Memory B cell (primary cell): ENCODE measurements at regions not wholly inside any gene's neighbourhood (a gene's known extent, or its start where the extent isn't known, plus 50 kb on each side); places are given as distances from the start of the nearest gene placed in this dataset.

Experiments
- ATAC-seq: fragments of 150-1000 bp; cut with Tn5 transposase; 2 replicates; pipeline ENCODE4 v1.10.0; 2021; ENCODE audit warnings: low read depth, mild to moderate bottlenecking, moderate library complexity
- DNase-seq, 2 donors: peaks; one replicate each; pipeline ENCODE4 v3.0.0; 2022; ENCODE audit warnings: low spot score in 2 of 2
- H3K27ac Mint-ChIP-seq: one replicate; pipeline ENCODE4 v1.8.0; 2022; ENCODE audit warnings: mild to moderate bottlenecking, moderate library complexity, mixed read lengths
- H3K27me3 Mint-ChIP-seq: one replicate; pipeline ENCODE4 v1.8.0; 2022; ENCODE audit warnings: mixed read lengths
- H3K36me3 Mint-ChIP-seq: one replicate; pipeline ENCODE4 v1.8.0; 2022; ENCODE audit warnings: mild to moderate bottlenecking, mixed read lengths
- H3K4me1 Mint-ChIP-seq: one replicate; pipeline ENCODE4 v1.8.0; 2022; ENCODE audit warnings: mixed read lengths
- H3K4me3 Mint-ChIP-seq: one replicate; pipeline ENCODE4 v1.8.0; 2022; ENCODE audit warnings: mild to moderate bottlenecking, moderate library complexity, mixed read lengths
- H3K9me3 Mint-ChIP-seq: one replicate; pipeline ENCODE4 v1.8.0; 2022; ENCODE audit warnings: mixed read lengths

GRCh38 chr7:21185653-21186265, 242.1 kb upstream of the SP4 start:
- no peaks in the 10 kb centered on the region for H3K4me1 Mint-ChIP-seq
- no peak overlapping the region for H3K27ac Mint-ChIP-seq
- no peaks in the 10 kb centered on the region for H3K9me3 Mint-ChIP-seq
- H3K36me3 Mint-ChIP-seq, result no peaks in the 10 kb centered on the region
- ATAC-seq (no peak), DNase-seq (no peak)
- H3K4me3 Mint-ChIP-seq, result no peak overlapping the region
- H3K27me3 Mint-ChIP-seq, result peaks cover 5% of the 10 kb centered on the region

DNA sequence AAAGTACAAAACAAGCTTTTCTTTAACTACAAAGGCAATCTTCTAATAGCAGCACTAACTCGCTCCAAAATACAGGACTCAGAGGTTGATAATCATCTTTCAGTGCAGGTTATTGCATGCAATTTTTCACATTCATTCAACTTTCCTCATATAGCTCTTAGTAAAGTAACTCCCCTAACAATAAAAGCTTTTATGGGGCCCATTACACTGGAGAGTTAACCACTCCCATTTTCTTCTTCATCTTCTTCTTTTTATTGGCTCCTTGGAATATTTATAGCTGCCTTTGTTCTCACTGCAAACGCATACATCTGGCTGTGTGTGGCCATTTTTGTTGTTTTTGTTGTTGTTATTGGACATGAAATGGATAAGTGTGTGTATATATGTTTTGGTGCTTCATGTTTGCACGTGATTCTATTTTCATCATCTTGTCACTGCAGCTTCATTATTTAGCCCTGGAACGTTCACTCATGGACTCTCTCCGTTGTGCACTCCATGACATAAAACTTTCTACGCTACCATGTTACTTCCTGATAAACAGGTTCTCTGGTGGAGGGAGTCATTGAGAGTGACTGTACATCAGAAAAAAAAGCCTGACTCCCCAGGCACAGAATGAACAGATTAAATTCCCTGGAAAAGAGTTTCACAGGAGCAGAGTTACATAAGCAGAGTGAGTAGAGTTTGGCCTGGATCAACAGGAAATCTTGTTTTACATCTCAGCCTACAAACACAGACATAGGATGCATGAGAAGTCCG, 236.4 kb upstream of the SP4 start:
- no peaks in the 10 kb centered on the region for H3K4me1 Mint-ChIP-seq
- no peak for ATAC-seq
- H3K4me3 Mint-ChIP-seq, result no peak overlapping the region
- H3K27me3 Mint-ChIP-seq, result peaks cover 5% of the 10 kb centered on the region
- H3K27ac Mint-ChIP-seq, result no peak overlapping the region
- H3K36me3 Mint-ChIP-seq, result no peaks in the 10 kb centered on the region
- H3K9me3 Mint-ChIP-seq, result no peaks in the 10 kb centered on the region
- DNase-seq, result no peak

DNA sequence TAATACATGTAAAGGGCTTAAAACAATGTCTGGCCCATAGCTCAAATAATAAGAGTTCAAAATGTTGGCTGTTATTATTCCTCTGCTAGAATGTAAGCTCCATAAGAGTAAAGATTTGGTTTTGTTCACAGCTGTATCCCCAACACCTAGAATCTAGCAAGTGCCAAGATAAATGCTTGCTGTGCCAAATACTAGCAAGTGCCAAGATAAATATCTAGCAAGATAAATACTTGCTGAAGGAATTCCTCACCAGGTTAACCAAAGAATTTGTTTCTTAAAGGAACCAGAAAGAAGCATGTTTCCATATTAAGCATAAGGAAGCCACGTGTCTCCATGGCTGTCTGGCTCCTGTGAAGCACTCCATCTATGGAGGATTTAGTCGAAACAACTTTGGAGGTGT, 235.2 kb upstream of the SP4 start:
- Mint-ChIP-seq H3K27ac (no peak overlapping the region), H3K4me3 (no peak overlapping the region), H3K36me3 (no peaks in the 10 kb centered on the region), H3K27me3 (peaks cover 5% of the 10 kb centered on the region), H3K9me3 (no peaks in the 10 kb centered on the region), H3K4me1 (no peaks in the 10 kb centered on the region)
- no peak for DNase-seq
- ATAC-seq, result no peak

- Mint-ChIP-seq H3K27me3 (peaks cover 1% of the 10 kb centered on the region), H3K9me3 (no peaks in the 10 kb centered on the region), H3K27ac (no peak overlapping the region), H3K4me1 (no peaks in the 10 kb centered on the region), H3K4me3 (no peak overlapping the region), H3K36me3 (no peaks in the 10 kb centered on the region)
- ATAC-seq, result no peak
- DNase-seq, result no peak
Measured at GRCh38 chr7:21193895-21194294, 234.0 kb upstream of the SP4 start.

- no peak for ATAC-seq
- peaks cover 1% of the 10 kb centered on the region for H3K27me3 Mint-ChIP-seq
- no peaks in the 10 kb centered on the region for H3K4me1 Mint-ChIP-seq
- H3K9me3 Mint-ChIP-seq, result no peaks in the 10 kb centered on the region
- DNase-seq, result no peak
- no peak overlapping the region for H3K4me3 Mint-ChIP-seq
- H3K36me3 Mint-ChIP-seq, result no peaks in the 10 kb centered on the region
- H3K27ac Mint-ChIP-seq, result no peak overlapping the region
Measured at GRCh38 chr7:21194936-21195335, 232.9 kb upstream of the SP4 start.

DNA sequence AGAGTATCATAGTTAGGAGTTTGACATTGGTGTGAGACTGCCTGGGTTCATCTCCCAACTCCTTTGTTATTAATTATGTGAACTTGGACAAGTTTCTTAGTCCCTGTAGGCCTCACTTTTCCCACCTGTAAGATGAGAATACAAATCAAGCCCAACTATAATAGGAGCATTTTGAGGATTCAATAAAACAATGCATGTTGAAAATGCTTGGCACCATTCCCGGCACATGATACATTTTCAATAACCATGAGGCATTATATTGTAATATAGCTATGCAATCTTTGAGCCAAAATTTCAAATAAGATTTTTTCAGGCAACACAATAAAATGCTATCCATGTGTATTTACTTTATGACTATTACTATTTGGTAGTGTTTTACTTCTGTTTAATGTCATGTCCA, 229.0 kb upstream of the SP4 start:
- ATAC-seq (no peak), DNase-seq (no peak)
- H3K27ac Mint-ChIP-seq, result no peak overlapping the region
- H3K27me3 Mint-ChIP-seq, result peaks cover 4% of the 10 kb centered on the region
- H3K4me3 Mint-ChIP-seq, result no peak overlapping the region
- H3K36me3 Mint-ChIP-seq, result no peaks in the 10 kb centered on the region
- no peaks in the 10 kb centered on the region for H3K4me1 Mint-ChIP-seq
- no peaks in the 10 kb centered on the region for H3K9me3 Mint-ChIP-seq

- H3K27ac Mint-ChIP-seq, result no peak overlapping the region
- H3K4me1 Mint-ChIP-seq, result no peaks in the 10 kb centered on the region
- H3K9me3 Mint-ChIP-seq, result no peaks in the 10 kb centered on the region
- ATAC-seq (no peak), DNase-seq (no peak)
- H3K36me3 Mint-ChIP-seq, result no peaks in the 10 kb centered on the region
- H3K27me3 Mint-ChIP-seq, result peaks cover 6% of the 10 kb centered on the region
- no peak overlapping the region for H3K4me3 Mint-ChIP-seq
Measured at GRCh38 chr7:21200503-21200902, 227.4 kb upstream of the SP4 start.

DNA sequence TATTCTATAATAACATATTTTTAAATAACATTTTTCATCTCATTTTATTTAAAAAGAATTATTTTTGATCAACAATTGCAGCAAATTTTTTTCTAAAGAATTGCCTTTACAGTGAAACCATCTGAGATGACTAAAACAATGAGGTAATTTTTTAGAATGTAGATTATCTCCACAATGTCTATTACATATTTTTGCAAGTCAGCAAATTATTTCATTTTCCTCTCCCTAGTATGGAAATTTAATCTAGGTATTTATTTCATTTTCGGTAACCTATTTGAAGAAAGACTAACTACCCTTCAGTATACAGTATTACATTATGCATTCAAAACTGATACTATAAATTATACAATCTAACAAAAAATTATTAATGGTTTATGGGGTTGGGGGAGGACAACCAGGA, 213.2 kb upstream of the SP4 start:
- ATAC-seq (no peak), DNase-seq (no peak)
- no peaks in the 10 kb centered on the region for H3K9me3 Mint-ChIP-seq
- peaks cover 10% of the 10 kb centered on the region for H3K27me3 Mint-ChIP-seq
- H3K36me3 Mint-ChIP-seq, result no peaks in the 10 kb centered on the region
- peaks cover 4% of the 10 kb centered on the region for H3K4me1 Mint-ChIP-seq
- H3K27ac Mint-ChIP-seq, result no peak overlapping the region
- H3K4me3 Mint-ChIP-seq, result no peak overlapping the region

GRCh38 chr7:21215307-21215706, 212.6 kb upstream of the SP4 start:
- Mint-ChIP-seq H3K9me3 (no peaks in the 10 kb centered on the region), H3K27ac (no peak overlapping the region), H3K27me3 (peaks cover 8% of the 10 kb centered on the region), H3K36me3 (no peaks in the 10 kb centered on the region), H3K4me1 (peaks cover 4% of the 10 kb centered on the region), H3K4me3 (no peak overlapping the region)
- ATAC-seq (no peak), DNase-seq (no peak)

GRCh38 chr7:21217365-21217764, 210.5 kb upstream of the SP4 start:
- H3K4me1 Mint-ChIP-seq, result peaks cover 2% of the 10 kb centered on the region
- ATAC-seq, result no peak

GRCh38 chr7:21218155-21218554, 209.7 kb upstream of the SP4 start:
- H3K9me3 Mint-ChIP-seq, result no peaks in the 10 kb centered on the region

More at GRCh38 chr7:21217365-21217764, 210.5 kb upstream of the SP4 start:
- H3K27me3 Mint-ChIP-seq, result peaks cover 5% of the 10 kb centered on the region
- no peaks in the 10 kb centered on the region for H3K9me3 Mint-ChIP-seq
- H3K36me3 Mint-ChIP-seq, result no peaks in the 10 kb centered on the region
- DNase-seq, result no peak
- no peak overlapping the region for H3K27ac Mint-ChIP-seq
- H3K4me3 Mint-ChIP-seq, result no peak overlapping the region

GRCh38 chr7:21221130-21221529, 206.8 kb upstream of the SP4 start:
- Mint-ChIP-seq H3K4me1 (no peaks in the 10 kb centered on the region), H3K4me3 (no peak overlapping the region), H3K27ac (no peak overlapping the region), H3K36me3 (no peaks in the 10 kb centered on the region), H3K9me3 (no peaks in the 10 kb centered on the region), H3K27me3 (peaks cover 3% of the 10 kb centered on the region)
- ATAC-seq (no peak), DNase-seq (no peak)

More at GRCh38 chr7:21218155-21218554, 209.7 kb upstream of the SP4 start:
- H3K4me1 Mint-ChIP-seq, result peaks cover 2% of the 10 kb centered on the region
- no peak for ATAC-seq
- DNase-seq, result no peak
- H3K36me3 Mint-ChIP-seq, result no peaks in the 10 kb centered on the region
- peaks cover 5% of the 10 kb centered on the region for H3K27me3 Mint-ChIP-seq
- H3K27ac Mint-ChIP-seq, result no peak overlapping the region
- no peak overlapping the region for H3K4me3 Mint-ChIP-seq

GRCh38 chr7:21238400-21239116, 189.3 kb upstream of the SP4 start:
- no peaks in the 10 kb centered on the region for H3K4me1 Mint-ChIP-seq
- peaks cover under 1% of the 10 kb centered on the region for H3K9me3 Mint-ChIP-seq
- no peaks in the 10 kb centered on the region for H3K36me3 Mint-ChIP-seq
- ATAC-seq, result no peak
- DNase-seq, result no peak
- no peak overlapping the region for H3K4me3 Mint-ChIP-seq
- H3K27me3 Mint-ChIP-seq, result peaks cover 9% of the 10 kb centered on the region
- H3K27ac Mint-ChIP-seq, result no peak overlapping the region

DNA sequence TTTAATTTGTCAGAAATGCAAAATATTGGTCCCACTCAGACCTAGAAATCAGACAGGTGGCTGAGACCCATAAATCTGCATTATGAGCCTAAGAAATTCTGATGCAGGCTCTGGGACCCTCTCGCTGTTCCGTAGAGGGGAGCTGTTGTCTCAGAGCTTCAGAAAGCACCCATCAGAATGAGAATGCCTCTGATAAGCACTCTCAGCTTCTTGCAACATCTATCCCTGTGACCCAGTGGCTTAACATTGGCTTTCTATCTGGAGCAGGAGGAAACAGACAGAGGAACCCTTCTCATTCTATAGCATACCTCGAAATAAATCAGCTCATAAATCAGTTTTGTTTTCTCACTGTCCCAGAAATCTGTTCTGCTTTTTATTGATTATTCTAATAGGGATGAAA, 184.6 kb upstream of the SP4 start:
- Mint-ChIP-seq H3K4me3 (no peak overlapping the region), H3K27ac (no peak overlapping the region), H3K27me3 (peaks cover 8% of the 10 kb centered on the region), H3K4me1 (no peaks in the 10 kb centered on the region), H3K36me3 (no peaks in the 10 kb centered on the region), H3K9me3 (no peaks in the 10 kb centered on the region)
- DNase-seq (no peak), ATAC-seq (no peak)
